Adipocyte (in vitro differentiated cells): ENCODE measurements at regions not wholly inside any gene's neighbourhood (a gene's known extent, or its start where the extent isn't known, plus 50 kb on each side); places are given as distances from the start of the nearest gene placed in this dataset.

ENCODE experiments used
- DNase-seq: peaks from one replicate; pipeline ENCODE4 v3.0.0-alpha.2; 2015; ENCODE audit warnings: low read depth
- H3K27me3 ChIP-seq: replicated peaks from 2 replicates; pipeline ENCODE4 v1.7.0; 2013; ENCODE audit warnings: mild to moderate bottlenecking, low read length, moderate library complexity; ENCODE audit not compliant: control insufficient read depth, insufficient read depth
- H3K36me3 ChIP-seq: 2 replicates; pipeline ENCODE4 v1.7.0; 2013; ENCODE audit warnings: low read length, mild to moderate bottlenecking, moderate library complexity; ENCODE audit not compliant: control insufficient read depth, insufficient read depth, severe bottlenecking
- H3K4me1 ChIP-seq: 2 replicates; pipeline ENCODE4 v1.7.0; 2013; ENCODE audit warnings: mild to moderate bottlenecking, low read length, moderate library complexity; ENCODE audit not compliant: control insufficient read depth, insufficient read depth
- H3K4me3 ChIP-seq: 2 replicates; pipeline ENCODE4 v1.7.0; 2013; ENCODE audit warnings: mild to moderate bottlenecking, low read length, moderate library complexity
- H3K9ac ChIP-seq: 2 replicates; pipeline ENCODE4 v1.7.0; 2013; ENCODE audit warnings: mild to moderate bottlenecking, low read length, moderate library complexity
- H3K9me3 ChIP-seq: 2 replicates; pipeline ENCODE4 v1.7.0; 2013; ENCODE audit warnings: mild to moderate bottlenecking, low read length, moderate library complexity; ENCODE audit not compliant: control insufficient read depth

DNA sequence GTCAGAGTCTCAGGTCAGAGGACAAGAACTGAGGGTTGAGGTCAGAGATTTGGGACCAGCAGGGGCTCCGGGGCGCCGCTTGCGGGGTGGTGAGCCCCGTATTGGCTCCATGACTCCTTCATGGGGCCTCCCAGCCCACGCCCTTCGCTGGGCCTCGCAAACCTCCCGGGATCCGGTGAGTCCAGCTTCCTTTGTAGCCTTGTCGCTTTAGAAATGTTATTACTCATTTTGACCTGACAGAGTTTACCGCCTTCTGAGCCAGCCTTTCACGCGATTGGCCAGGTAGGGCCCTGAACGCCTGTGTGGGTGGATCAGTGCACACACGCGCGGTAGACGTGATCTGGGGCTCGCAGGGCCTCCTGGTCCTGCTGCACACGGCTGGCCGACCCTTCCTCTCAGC is 181.1 kb downstream of the ERMARD start:
- DNase-seq, result no peak
- Histone ChIP-seq H3K9me3 (no peaks in the 10 kb centered on the region), H3K4me1 (no peaks in the 10 kb centered on the region), H3K9ac (no peak overlapping the region), H3K27me3 (peaks cover 7% of the 10 kb centered on the region), H3K36me3 (no peaks in the 10 kb centered on the region), H3K4me3 (no peak overlapping the region)

GRCh38 chr6:169931261-169931660 is 179.8 kb downstream of the ERMARD start:
- no peaks in the 10 kb centered on the region for H3K4me1 ChIP-seq
- DNase-seq, result no peak
- peaks cover 4% of the 10 kb centered on the region for H3K27me3 ChIP-seq
- H3K9ac ChIP-seq, result no peak overlapping the region
- H3K36me3 ChIP-seq, result no peaks in the 10 kb centered on the region
- no peaks in the 10 kb centered on the region for H3K9me3 ChIP-seq
- no peak overlapping the region for H3K4me3 ChIP-seq

DNA sequence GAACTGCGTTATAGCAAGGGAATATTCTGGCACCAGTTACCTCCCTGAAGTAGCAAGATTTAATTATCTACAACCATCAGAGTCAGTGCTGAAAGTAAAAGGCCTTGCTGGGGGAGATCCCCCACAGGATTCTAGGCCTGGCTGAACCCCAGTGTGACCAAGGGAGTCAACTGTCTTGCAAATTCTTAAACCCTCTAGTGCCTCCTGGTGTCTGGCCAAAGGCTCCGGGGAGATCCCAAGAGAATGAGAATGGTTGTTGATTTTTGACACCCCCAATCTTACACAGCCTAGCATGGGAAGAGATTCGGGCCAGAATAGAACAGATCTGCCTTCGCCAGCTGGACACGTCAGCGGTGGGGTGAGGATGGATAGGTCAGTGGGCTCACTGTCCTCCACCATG is 179.4 kb downstream of the ERMARD start:
- Histone ChIP-seq H3K4me3 (no peak overlapping the region), H3K36me3 (no peaks in the 10 kb centered on the region), H3K9ac (no peak overlapping the region), H3K27me3 (no peaks in the 10 kb centered on the region), H3K9me3 (no peaks in the 10 kb centered on the region), H3K4me1 (no peaks in the 10 kb centered on the region)
- DNase-seq, result no peak

DNA sequence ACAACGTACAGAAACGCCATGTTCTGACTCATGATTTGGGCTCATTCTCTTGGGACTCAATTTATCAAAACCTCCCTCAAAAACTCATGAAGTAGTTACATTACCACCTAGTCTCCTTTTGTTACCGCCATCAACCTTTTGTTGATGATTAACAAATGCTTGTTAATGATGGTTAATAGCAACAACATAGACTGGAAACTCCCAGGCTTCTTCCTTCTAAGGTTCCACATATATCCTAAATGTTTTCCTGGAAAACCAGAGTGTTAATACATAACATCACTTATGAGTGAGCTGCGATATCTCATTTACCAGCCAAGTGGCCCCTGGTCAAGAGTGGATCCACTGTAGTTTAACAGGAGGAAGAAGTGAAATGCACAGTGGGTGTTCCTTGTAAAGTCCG is 176.3 kb downstream of the ERMARD start:
- no peaks in the 10 kb centered on the region for H3K36me3 ChIP-seq
- no peak overlapping the region for H3K4me3 ChIP-seq
- no peaks in the 10 kb centered on the region for H3K27me3 ChIP-seq
- H3K9ac ChIP-seq, result no peak overlapping the region
- no peaks in the 10 kb centered on the region for H3K9me3 ChIP-seq
- DNase-seq, result no peak
- no peaks in the 10 kb centered on the region for H3K4me1 ChIP-seq

- Histone ChIP-seq H3K27me3 (no peaks in the 10 kb centered on the region), H3K9me3 (no peaks in the 10 kb centered on the region), H3K9ac (no peak overlapping the region), H3K36me3 (no peaks in the 10 kb centered on the region), H3K4me1 (no peaks in the 10 kb centered on the region), H3K4me3 (no peak overlapping the region)
- no peak for DNase-seq
Observed at GRCh38 chr6:169926617-169927417, 175.4 kb downstream of the ERMARD start.

- Histone ChIP-seq H3K36me3 (no peaks in the 10 kb centered on the region), H3K4me1 (no peaks in the 10 kb centered on the region), H3K27me3 (peaks cover 6% of the 10 kb centered on the region), H3K9me3 (no peaks in the 10 kb centered on the region), H3K4me3 (no peak overlapping the region), H3K9ac (no peak overlapping the region)
- no peak for DNase-seq
Observed at GRCh38 chr6:169923468-169924464, 172.3 kb downstream of the ERMARD start.

DNA sequence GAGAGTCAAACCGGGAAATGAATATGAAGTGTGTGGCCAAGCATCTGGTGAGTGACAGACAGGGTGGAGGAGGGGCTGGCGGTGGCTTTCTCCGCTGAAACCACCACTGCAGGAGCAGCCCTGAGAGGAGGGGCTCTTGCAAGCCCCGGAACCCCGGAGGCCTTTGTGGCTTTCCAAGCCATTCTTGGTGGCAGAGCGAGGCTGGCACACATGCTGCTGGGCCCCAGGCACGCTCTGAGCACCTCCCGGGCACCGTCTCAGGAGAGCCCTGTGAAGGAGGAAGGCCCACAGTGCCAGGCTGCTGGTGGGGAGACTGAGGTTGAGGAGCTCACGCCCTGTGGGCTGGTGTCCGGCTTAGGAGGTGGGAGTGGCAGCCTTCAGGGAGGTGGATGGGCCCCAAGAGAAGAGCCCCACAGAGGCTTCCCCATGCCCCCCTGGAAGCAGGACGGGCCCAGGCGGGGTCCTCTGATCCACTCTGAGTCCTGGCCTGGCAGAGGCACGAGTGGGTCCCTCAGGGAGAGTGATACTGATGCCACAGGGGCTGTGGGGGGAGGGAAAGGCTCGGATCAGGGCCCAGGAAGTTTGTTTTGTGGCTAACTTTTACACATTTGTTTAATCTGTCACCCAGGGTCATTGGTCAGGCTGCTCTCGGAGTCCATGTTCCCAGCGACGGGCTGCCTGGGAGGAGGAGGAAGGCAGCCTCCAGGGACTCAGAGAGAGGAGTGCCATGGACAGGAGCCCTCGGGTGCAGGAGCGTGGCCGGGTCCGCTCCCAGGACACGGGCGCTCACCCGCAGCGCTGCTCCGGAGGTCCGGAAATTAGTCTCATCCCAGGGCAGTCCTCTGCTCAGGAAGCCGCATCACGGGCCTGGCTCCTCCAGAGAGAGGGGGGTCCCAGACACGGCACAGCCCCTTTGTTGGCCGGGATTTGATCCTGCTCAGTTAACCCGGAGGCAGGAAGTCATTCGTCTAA is 170.7 kb downstream of the ERMARD start:
- Histone ChIP-seq H3K9ac (no peak overlapping the region), H3K4me3 (no peak overlapping the region), H3K9me3 (no peaks in the 10 kb centered on the region), H3K36me3 (no peaks in the 10 kb centered on the region), H3K27me3 (peaks cover 6% of the 10 kb centered on the region), H3K4me1 (no peaks in the 10 kb centered on the region)
- no peak for DNase-seq

GRCh38 chr6:169921217-169921616 is 169.8 kb downstream of the ERMARD start:
- Histone ChIP-seq H3K4me1 (no peaks in the 10 kb centered on the region), H3K36me3 (no peaks in the 10 kb centered on the region), H3K4me3 (no peak overlapping the region), H3K9me3 (no peaks in the 10 kb centered on the region), H3K9ac (no peak overlapping the region), H3K27me3 (peaks cover 6% of the 10 kb centered on the region)
- no peak for DNase-seq

- Histone ChIP-seq H3K4me1 (no peaks in the 10 kb centered on the region), H3K36me3 (no peaks in the 10 kb centered on the region), H3K9me3 (no peaks in the 10 kb centered on the region), H3K9ac (no peak overlapping the region), H3K4me3 (no peak overlapping the region), H3K27me3 (peaks cover 8% of the 10 kb centered on the region)
- DNase-seq, result no peak
Observed at GRCh38 chr6:169920359-169921020, 169.1 kb downstream of the ERMARD start.

GRCh38 chr6:169918954-169919549 is 167.6 kb downstream of the ERMARD start:
- H3K4me3 ChIP-seq, result no peak overlapping the region
- no peak overlapping the region for H3K9ac ChIP-seq
- H3K36me3 ChIP-seq, result no peaks in the 10 kb centered on the region

More at GRCh38 chr6:169918954-169919549, 167.6 kb downstream of the ERMARD start:
- Histone ChIP-seq H3K4me1 (no peaks in the 10 kb centered on the region), H3K9me3 (no peaks in the 10 kb centered on the region), H3K27me3 (peaks cover 16% of the 10 kb centered on the region)
- no peak for DNase-seq
